Activated naive CD4-positive, alpha-beta T cell treated with anti-CD3 and anti-CD28 coated beads for 36 hours (primary cell): ENCODE measurements at regions not wholly inside any gene's neighbourhood (a gene's known extent, or its start where the extent isn't known, plus 50 kb on each side); places are given as distances from the start of the nearest gene placed in this dataset.
"Not testable (repeated sequence)": the region's sequence is repeated elsewhere in the genome, so short reads cannot be mapped to it uniquely, and the experiment has no call there.

ENCODE experiments used
- CTCF ChIA-PET: fragments of 350-600 bp; sonication (Branson Sonifier 250); formaldehyde crosslinking; loops from one replicate; lab custom pipeline; 2021; ENCODE audit warnings: antibody characterized with exemption; lab: Charles Lee
- DNase-seq: peaks from one replicate; pipeline ENCODE4 v3.0.0-alpha.2; 2020
- H3K27ac Mint-ChIP-seq: one replicate; pipeline ENCODE4 v1.8.0; 2021; ENCODE audit warnings: mild to moderate bottlenecking, mixed read lengths
- H3K27me3 Mint-ChIP-seq: one replicate; pipeline ENCODE4 v1.8.0; 2021; ENCODE audit warnings: low read depth, mixed read lengths
- H3K36me3 Mint-ChIP-seq: one replicate; pipeline ENCODE4 v1.8.0; 2021; ENCODE audit warnings: low read depth, mixed read lengths
- H3K4me1 Mint-ChIP-seq: one replicate; pipeline ENCODE4 v1.8.0; 2021; ENCODE audit warnings: low read depth, mixed read lengths
- H3K4me3 Mint-ChIP-seq: one replicate; pipeline ENCODE4 v1.8.0; 2021; ENCODE audit warnings: mild to moderate bottlenecking, moderate library complexity, mixed read lengths
- H3K9me3 Mint-ChIP-seq: one replicate; pipeline ENCODE4 v1.8.0; 2021; ENCODE audit warnings: mixed read lengths
- intact Hi-C: fragments of 100-400 bp; cut with micrococcal nuclease; formaldehyde crosslinking; loops from one replicate; pipeline ENCODE4 v1.15.1; 2023

GRCh38 chr12:58106195-58106594, 164.8 kb downstream of the ATP23 start:
- CTCF ChIA-PET: interaction anchor here (0.6 kb wide), 1 partner anchor 260 kb away, joined by 4 read pairs; the partner anchor contains the start of gene CTDSP2
- Mint-ChIP-seq H3K9me3 (no peaks in the 10 kb centered on the region), H3K36me3 (no peaks in the 10 kb centered on the region), H3K27me3 (no peaks in the 10 kb centered on the region), H3K4me1 (no peaks in the 10 kb centered on the region), H3K4me3 (no peak overlapping the region), H3K27ac (no peak overlapping the region)
- intact Hi-C loops: no loop called here
- no peak for DNase-seq

DNA sequence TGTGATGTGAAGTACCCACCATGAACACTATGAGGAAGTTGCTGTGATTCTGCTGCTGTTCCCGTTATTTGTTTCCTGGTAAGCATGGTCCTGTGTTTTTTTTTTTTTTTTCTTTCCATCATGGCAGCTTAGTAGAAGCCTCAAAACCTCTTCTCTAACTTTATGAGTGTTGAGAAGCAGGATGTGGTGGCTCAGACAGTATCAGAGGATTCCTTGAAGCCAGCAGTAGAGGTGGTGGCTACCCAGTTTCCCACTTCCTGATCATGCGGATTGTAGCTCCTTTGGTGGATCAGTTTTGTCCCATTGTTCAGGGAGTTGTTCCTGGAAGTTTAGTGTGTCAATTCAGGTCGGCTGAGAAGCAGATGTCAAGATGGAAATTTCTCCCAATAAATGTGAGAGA, 175.8 kb downstream of the ATP23 start:
- H3K27me3 Mint-ChIP-seq: peaks cover 9% of the 10 kb centered on the region
- no peak overlapping the region for H3K27ac Mint-ChIP-seq
- intact Hi-C loops: no loop called here
- no peaks in the 10 kb centered on the region for H3K4me1 Mint-ChIP-seq
- DNase-seq: no peak
- H3K4me3 Mint-ChIP-seq: no peak overlapping the region
- CTCF ChIA-PET: no interaction called here
- no peaks in the 10 kb centered on the region for H3K9me3 Mint-ChIP-seq
- H3K36me3 Mint-ChIP-seq: no peaks in the 10 kb centered on the region

DNA sequence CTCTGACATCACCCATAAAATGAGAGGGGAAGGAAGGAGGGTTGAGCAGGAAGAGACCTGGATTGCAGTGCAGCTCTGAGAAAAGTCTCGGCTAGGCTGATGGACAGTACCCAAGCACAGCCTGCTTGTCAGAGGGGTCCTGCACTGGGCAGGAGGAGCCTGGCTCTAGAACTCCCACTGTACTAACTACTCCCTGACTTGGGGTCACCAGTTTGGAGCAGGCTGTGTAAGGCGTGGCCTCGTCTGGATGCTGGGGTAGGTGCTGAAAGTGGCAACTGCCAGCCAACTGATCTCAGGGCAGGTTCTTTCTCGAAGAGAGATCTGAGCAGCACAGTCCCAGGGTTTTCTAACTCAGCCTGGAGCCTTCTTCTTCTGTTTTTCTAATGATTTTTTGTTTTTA, 176.3 kb downstream of the ATP23 start:
- no peak overlapping the region for H3K4me3 Mint-ChIP-seq
- no peaks in the 10 kb centered on the region for H3K4me1 Mint-ChIP-seq
- CTCF ChIA-PET: no interaction called here
- H3K27me3 Mint-ChIP-seq: peaks cover 11% of the 10 kb centered on the region
- H3K9me3 Mint-ChIP-seq: no peaks in the 10 kb centered on the region
- no peaks in the 10 kb centered on the region for H3K36me3 Mint-ChIP-seq
- no peak overlapping the region for H3K27ac Mint-ChIP-seq
- DNase-seq: no peak
- intact Hi-C loops: no loop called here

- H3K36me3 Mint-ChIP-seq, CTCF ChIA-PET, H3K4me1 Mint-ChIP-seq, H3K9me3 Mint-ChIP-seq, H3K27ac Mint-ChIP-seq, H3K4me3 Mint-ChIP-seq, DNase-seq, intact Hi-C loops, H3K27me3 Mint-ChIP-seq: not testable (repeated sequence)
These were observed 184.4 kb downstream of the ATP23 start for GRCh38 chr12:58125761-58126160.

DNA sequence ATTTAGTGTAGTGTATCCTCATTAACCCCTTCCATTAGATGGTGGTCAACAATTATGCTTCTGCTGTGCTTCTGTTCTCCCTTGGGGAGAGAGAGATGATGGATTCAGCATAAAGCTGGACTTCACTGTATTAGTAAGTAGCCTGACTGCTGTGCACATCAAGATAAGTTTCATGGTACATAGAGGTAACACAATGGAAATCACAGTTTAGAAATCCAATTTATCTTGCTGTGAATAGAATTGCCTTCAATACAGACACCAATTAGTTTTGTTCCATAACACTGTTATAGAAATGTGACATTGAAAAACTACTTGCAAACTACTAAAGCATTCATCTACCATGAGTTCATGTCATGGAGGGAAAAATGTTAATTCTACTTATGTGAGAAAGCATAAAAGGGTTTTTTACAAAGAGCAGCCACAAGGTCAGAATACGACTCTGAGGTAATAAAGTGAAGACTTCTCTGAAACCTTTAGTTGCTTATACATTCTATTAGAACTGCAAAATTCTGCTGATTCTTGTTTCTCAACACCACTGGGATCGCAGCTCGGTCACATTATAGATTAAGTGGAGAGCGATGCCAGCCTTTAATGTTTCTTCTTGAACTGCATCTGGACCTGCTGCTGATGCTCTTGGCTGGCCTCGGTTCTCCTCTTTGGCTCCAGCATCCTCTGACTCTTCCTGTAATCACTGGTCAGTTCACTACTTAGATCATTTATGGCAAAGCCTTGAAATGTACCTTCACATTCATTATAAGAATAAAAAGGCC, 190.8 kb downstream of the ATP23 start:
- Mint-ChIP-seq H3K36me3 (no peaks in the 10 kb centered on the region), H3K27ac (no peak overlapping the region)

GRCh38 chr12:58138424-58138823, 197.1 kb downstream of the ATP23 start:
- DNase-seq: no peak
- intact Hi-C loops: no loop called here
- Mint-ChIP-seq H3K4me3 (no peak overlapping the region), H3K27ac (no peak overlapping the region), H3K4me1 (no peaks in the 10 kb centered on the region), H3K27me3 (peaks cover 13% of the 10 kb centered on the region), H3K9me3 (no peaks in the 10 kb centered on the region), H3K36me3 (no peaks in the 10 kb centered on the region)
- CTCF ChIA-PET: no interaction called here

More for the DNA sequence above, 190.8 kb downstream of the ATP23 start:
- Mint-ChIP-seq H3K27me3 (peaks cover 8% of the 10 kb centered on the region), H3K9me3 (no peaks in the 10 kb centered on the region), H3K4me1 (no peaks in the 10 kb centered on the region), H3K4me3 (no peak overlapping the region)
- DNase-seq: no peak
- CTCF ChIA-PET: interaction anchor here (0.5 kb wide), 1 partner anchor 205 kb away, joined by 4 read pairs; no protein-coding TSS in a partner anchor
- intact Hi-C loops: no loop called here

GRCh38 chr12:58139894-58140293, 198.5 kb downstream of the ATP23 start:
- CTCF ChIA-PET: interaction anchor here (1.6 kb wide), 1 partner anchor 20 kb away, joined by 4 read pairs; no protein-coding TSS in a partner anchor
- intact Hi-C loops: no loop called here
- DNase-seq: no peak
- H3K9me3 Mint-ChIP-seq: peaks cover 3% of the 10 kb centered on the region
- H3K4me3 Mint-ChIP-seq: no peak overlapping the region
- peaks cover 12% of the 10 kb centered on the region for H3K27me3 Mint-ChIP-seq
- no peaks in the 10 kb centered on the region for H3K4me1 Mint-ChIP-seq
- H3K36me3 Mint-ChIP-seq: no peaks in the 10 kb centered on the region
- H3K27ac Mint-ChIP-seq: no peak overlapping the region

DNA sequence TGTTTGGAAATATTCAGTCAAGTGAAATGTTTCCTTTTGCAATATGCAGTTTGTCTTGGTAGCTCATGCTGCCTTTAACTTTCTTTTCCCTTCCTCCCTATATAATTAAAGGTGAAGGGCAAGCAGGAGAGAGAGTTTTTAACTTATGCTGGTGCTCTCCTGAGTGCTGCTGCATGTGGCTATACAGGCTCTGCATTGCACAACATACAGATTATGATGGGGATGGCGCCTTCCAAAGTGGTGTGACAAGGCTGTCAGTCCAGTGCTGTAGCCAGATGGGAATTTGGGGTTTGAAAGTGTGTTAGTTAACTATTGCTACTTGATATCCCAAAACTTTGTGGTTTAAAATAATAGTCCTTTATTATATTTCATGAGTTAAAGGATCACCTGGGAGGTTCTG, 199.0 kb downstream of the ATP23 start:
- peaks cover 9% of the 10 kb centered on the region for H3K27me3 Mint-ChIP-seq
- no peak overlapping the region for H3K4me3 Mint-ChIP-seq
- CTCF ChIA-PET: interaction anchor here (1.6 kb wide), 1 partner anchor 19 kb away, joined by 4 read pairs; no protein-coding TSS in a partner anchor
- no peaks in the 10 kb centered on the region for H3K4me1 Mint-ChIP-seq
- intact Hi-C loops: no loop called here
- H3K27ac Mint-ChIP-seq: no peak overlapping the region
- H3K9me3 Mint-ChIP-seq: peaks cover 6% of the 10 kb centered on the region
- no peaks in the 10 kb centered on the region for H3K36me3 Mint-ChIP-seq
- no peak for DNase-seq

GRCh38 chr12:58142991-58143390, 201.6 kb downstream of the ATP23 start:
- Mint-ChIP-seq H3K4me1 (no peaks in the 10 kb centered on the region), H3K36me3 (no peaks in the 10 kb centered on the region), H3K9me3 (peaks cover 7% of the 10 kb centered on the region), H3K27me3 (peaks cover 8% of the 10 kb centered on the region), H3K27ac (no peak overlapping the region), H3K4me3 (no peak overlapping the region)
- no peak for DNase-seq
- CTCF ChIA-PET: no interaction called here
- intact Hi-C loops: no loop called here

DNA sequence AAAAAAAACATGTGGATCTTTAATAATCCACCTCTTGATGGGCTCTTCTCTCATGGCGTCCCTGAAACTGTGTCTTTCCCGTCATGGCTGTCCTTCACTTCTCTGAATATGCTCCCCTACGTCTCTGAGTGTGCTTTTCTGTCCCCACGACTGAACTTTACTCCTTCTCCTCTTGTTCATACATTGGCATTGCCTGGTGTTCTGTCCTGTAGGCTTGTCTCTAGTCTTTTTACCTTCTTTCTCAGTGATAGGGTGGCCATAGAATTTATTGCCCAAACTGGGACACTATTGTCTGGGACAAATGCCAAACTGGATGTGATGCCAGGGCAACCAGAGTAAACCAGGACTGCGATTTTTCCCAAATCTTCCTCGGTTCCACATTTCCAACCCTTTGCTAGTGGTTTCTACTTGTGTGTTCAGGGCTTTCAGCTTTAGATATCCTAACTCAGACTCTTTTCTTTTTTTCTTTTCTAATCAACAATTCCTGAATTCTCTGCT, 202.2 kb downstream of the ATP23 start:
- Mint-ChIP-seq H3K9me3 (peaks cover 7% of the 10 kb centered on the region), H3K36me3 (no peaks in the 10 kb centered on the region), H3K27ac (no peak overlapping the region), H3K4me3 (no peak overlapping the region), H3K27me3 (peaks cover 5% of the 10 kb centered on the region), H3K4me1 (no peaks in the 10 kb centered on the region)
- intact Hi-C loops: no loop called here
- DNase-seq: no peak
- CTCF ChIA-PET: no interaction called here

DNA sequence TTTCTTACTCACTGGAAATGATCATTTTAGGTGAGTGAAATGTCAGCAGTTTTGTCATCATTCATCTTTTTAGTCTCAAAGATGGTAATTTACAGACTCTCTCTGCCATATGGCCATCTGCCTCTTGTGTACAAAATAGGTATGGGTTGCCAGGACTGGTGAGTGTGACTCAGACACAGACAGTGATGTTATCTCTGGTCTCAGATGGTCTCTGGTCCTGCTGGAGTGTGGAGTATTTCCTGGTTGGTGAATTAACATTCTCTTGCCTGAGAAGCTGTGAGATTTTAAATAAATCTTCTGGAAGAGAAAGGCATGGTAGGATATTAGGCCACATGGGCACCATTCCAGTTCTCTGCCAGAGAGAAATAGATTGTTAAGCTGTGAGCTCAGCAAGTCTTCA, 207.0 kb downstream of the ATP23 start:
- DNase-seq: no peak
- CTCF ChIA-PET: no interaction called here
- H3K4me3 Mint-ChIP-seq: no peak overlapping the region
- H3K4me1 Mint-ChIP-seq: no peaks in the 10 kb centered on the region
- intact Hi-C loops: no loop called here
- H3K9me3 Mint-ChIP-seq: peaks cover 7% of the 10 kb centered on the region
- H3K27ac Mint-ChIP-seq: no peak overlapping the region
- peaks cover 5% of the 10 kb centered on the region for H3K27me3 Mint-ChIP-seq
- no peaks in the 10 kb centered on the region for H3K36me3 Mint-ChIP-seq

GRCh38 chr12:58148976-58149375, 207.6 kb downstream of the ATP23 start:
- no peak overlapping the region for H3K4me3 Mint-ChIP-seq

GRCh38 chr12:58154359-58154758, 213.0 kb downstream of the ATP23 start:
- no peaks in the 10 kb centered on the region for H3K4me1 Mint-ChIP-seq
- no peaks in the 10 kb centered on the region for H3K36me3 Mint-ChIP-seq
- H3K9me3 Mint-ChIP-seq: no peaks in the 10 kb centered on the region
- CTCF ChIA-PET: no interaction called here
- no peak overlapping the region for H3K4me3 Mint-ChIP-seq
- intact Hi-C loops: no loop called here
- peaks cover 3% of the 10 kb centered on the region for H3K27me3 Mint-ChIP-seq
- H3K27ac Mint-ChIP-seq: no peak overlapping the region
- DNase-seq: no peak

More at GRCh38 chr12:58148976-58149375, 207.6 kb downstream of the ATP23 start:
- Mint-ChIP-seq H3K27me3 (peaks cover 8% of the 10 kb centered on the region), H3K4me1 (no peaks in the 10 kb centered on the region), H3K27ac (no peak overlapping the region), H3K9me3 (peaks cover 7% of the 10 kb centered on the region), H3K36me3 (no peaks in the 10 kb centered on the region)
- no peak for DNase-seq
- CTCF ChIA-PET: no interaction called here
- intact Hi-C loops: no loop called here
